KOPT-K1 (cell line): ENCODE measurements at regions not wholly inside any gene's neighbourhood (a gene's known extent, or its start where the extent isn't known, plus 50 kb on each side); places are given as distances from the start of the nearest gene placed in this dataset.
"Not testable (repeated sequence)": the region's sequence is repeated elsewhere in the genome, so short reads cannot be mapped to it uniquely, and the experiment has no call there.

ENCODE experiments used
- H3K27ac ChIP-seq: fragments of 200-600 bp; sonication (generic); 2 replicates; pipeline ENCODE4 v1.5.1; 2016; ENCODE audit warnings: antibody characterized with exemption, mild to moderate bottlenecking, low read depth, low read length; ENCODE audit not compliant: poor library complexity, severe bottlenecking
- H3K36me3 ChIP-seq: fragments of 200-600 bp; sonication (generic); 2 replicates; pipeline ENCODE4 v1.5.1; 2017; ENCODE audit warnings: antibody characterized with exemption, mild to moderate bottlenecking, low read length, moderate library complexity; ENCODE audit not compliant: insufficient read depth
- H3K9me3 ChIP-seq: fragments of 200-600 bp; sonication (generic); 2 replicates; pipeline ENCODE4 v1.5.1; 2017; ENCODE audit warnings: antibody characterized with exemption, low read length, mild to moderate bottlenecking; ENCODE audit not compliant: insufficient read depth, poor library complexity, severe bottlenecking

- H3K36me3 ChIP-seq = no peaks in the 10 kb centered on the region
- no peak overlapping the region for H3K27ac ChIP-seq
- no peaks in the 10 kb centered on the region for H3K9me3 ChIP-seq
Observed at GRCh38 chr3:152206243-152206760, 62.4 kb upstream of the MBNL1 start.

GRCh38 chr3:152208439-152208838, 60.3 kb upstream of the MBNL1 start:
- Histone ChIP-seq H3K36me3 (no peaks in the 10 kb centered on the region), H3K9me3 (no peaks in the 10 kb centered on the region), H3K27ac (no peak overlapping the region)

DNA sequence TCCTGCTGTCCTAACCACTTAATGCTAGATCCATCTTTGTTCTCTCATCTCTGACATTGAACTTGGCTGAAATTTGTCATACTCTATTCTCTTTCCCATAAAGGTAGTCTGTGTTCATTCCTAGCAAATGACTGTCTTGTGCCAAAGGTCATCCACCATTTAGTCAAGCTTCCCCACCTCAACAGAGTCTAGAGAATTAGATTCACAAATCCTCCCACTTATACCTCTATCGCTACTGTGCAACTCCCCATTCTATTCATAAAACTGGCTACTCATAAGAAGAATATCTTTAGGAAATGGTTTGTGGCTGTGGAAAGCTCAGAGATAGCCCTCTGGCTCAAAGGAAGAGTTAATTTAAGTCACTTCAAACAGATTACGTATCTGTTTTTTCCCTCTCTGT, 59.7 kb upstream of the MBNL1 start:
- Histone ChIP-seq H3K9me3 (no peaks in the 10 kb centered on the region), H3K36me3 (no peaks in the 10 kb centered on the region), H3K27ac (no peak overlapping the region)

DNA sequence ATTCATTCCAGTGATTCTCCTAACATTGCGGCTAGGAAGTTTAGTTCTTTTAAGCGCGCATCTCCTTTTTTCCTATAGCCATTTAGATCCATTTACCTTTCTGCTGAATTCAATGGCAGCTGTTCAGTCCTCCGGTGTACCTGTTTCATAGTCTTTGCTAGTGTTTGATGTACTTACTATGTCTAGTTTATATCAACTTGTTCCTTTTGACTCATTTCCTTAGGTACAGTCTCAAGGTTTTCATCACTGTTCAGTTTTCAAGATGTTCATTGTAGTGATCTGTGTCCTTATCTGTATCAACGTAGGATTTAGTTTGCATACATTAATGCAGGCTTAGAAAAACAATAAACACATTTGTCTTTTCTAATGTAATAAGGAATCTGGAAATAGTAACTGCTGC, 59.0 kb upstream of the MBNL1 start:
- Histone ChIP-seq H3K36me3 (no peaks in the 10 kb centered on the region), H3K9me3 (no peaks in the 10 kb centered on the region), H3K27ac (no peak overlapping the region)

DNA sequence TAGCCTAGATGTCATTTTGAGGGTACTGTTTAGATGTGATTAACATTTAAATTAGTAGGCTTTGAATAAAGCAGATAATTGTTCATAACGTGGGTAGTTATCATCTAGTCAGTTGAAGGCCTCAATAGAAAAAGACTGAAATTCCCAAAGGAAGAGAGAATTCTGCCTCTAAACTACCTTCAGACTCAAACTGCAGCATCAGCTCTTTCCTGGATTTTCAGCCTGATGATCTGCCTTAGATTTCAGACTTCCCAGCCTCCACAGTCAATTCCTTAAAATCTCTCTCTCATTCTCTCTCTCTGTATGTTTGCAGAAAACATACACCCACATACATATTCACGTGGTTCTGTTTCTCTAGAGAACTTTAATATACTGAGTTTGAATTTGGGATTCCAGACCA, 58.0 kb upstream of the MBNL1 start:
- no peak overlapping the region for H3K27ac ChIP-seq
- no peaks in the 10 kb centered on the region for H3K36me3 ChIP-seq
- H3K9me3 ChIP-seq = no peaks in the 10 kb centered on the region

DNA sequence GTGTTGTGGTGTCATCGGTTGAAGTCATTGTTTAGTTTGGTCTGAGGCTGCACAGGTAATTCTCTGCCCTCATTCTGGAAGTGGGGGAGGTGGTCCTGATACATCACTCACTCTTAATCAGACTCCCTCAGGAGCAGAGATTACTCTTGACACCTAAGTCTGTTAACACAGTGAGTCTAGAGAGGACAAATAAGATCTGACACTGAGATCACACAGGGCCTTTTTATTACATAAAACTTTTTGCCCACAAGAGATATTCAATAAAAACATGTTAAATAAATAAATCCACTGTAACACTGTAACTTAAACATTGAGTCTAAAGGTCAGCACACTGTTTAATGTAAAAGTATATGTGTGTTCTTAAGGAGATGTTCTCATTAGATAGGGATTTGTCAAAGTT, 57.1 kb upstream of the MBNL1 start:
- Histone ChIP-seq H3K36me3 (no peaks in the 10 kb centered on the region), H3K27ac (no peak overlapping the region), H3K9me3 (no peaks in the 10 kb centered on the region)

GRCh38 chr3:152213203-152213602, 55.5 kb upstream of the MBNL1 start:
- Histone ChIP-seq H3K27ac (peak overlapping the region; percentile 25), H3K9me3 (peaks cover 3% of the 10 kb centered on the region), H3K36me3 (no peaks in the 10 kb centered on the region)

DNA sequence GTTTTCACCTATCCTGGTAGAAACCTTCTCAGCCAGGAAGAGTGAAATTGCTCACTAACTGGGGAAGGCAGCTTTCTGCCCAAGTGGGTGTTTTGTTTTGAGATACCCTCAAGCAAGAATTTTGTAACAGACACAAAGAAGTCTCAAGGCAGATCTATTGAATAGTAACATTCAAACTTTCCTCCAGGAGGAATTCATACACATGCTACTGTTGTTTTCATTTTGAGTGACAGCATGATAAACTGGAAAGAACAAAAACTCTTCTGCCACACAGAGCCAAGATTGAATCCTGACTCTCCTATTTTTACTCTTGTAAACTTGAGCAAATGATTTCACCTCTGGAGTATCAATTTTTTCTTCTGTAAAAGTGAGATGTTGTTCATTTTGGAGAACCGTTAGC, 54.8 kb upstream of the MBNL1 start:
- H3K27ac ChIP-seq = no peak overlapping the region
- H3K9me3 ChIP-seq = peaks cover 3% of the 10 kb centered on the region
- H3K36me3 ChIP-seq = no peaks in the 10 kb centered on the region

DNA sequence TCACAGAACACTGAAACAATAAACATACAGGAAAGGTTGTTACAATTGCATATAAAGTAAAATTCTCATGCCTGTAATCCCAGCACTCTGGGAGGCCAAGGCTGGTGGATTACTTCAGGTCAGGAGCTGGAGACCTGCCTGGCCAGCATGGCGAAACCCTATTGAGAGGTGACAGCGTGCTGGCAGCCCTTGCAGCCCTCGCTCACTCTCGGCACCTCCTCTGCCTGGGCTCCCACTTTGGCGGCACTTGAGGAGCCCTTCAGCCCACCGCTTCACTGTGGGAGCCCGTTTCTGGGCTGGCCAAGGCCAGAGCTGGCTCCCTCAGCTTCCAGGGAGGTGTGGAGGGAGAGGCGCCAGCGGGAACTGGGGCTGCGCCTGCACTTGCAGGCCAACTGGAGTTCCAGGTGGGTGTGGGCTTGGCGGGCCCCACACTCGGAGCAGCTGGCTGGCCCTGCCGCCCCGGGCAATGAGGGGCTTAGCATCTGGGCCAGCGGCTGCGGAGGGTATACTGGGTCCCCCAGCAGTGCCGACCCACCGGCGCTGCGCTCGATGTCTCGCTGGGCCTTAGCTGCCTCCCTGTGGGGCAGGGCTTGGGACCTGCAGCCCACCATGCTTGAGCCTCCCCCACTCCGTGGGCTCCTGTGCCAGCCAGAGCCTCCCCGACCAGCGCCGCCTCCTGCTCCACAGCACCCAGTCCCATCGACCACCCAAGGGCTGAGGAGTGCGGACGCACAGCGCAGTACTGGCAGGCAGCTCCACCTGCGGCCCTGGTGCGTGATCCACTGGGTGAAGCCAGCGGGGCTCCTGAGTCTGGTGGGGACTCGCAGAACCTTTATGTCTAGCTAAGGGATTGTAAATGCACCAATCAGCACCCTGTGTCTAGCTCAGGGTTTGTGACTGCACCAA, 51.5 kb upstream of the MBNL1 start:
- not testable (repeated sequence) for H3K36me3 ChIP-seq, H3K9me3 ChIP-seq
- H3K27ac ChIP-seq = peak overlapping the region; percentile 67

DNA sequence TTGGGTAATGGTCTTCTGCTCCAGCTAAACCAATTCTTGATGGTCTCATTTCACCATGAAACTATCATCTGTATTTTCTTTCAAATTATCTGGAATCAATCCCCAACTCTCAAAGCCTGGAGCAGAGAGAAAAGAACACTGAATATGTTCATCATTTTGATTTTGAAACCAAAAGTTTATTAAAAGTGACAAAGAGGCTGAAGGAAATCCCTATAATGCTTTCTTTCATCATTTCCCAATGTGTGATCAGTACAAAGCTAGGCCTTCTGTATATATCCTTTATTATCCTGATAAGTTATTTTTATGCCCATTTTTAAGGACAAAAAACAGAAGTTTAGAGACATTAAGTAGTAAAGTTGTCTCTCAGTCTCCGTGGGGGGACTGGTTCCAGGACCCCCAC, 50.1 kb upstream of the MBNL1 start:
- no peaks in the 10 kb centered on the region for H3K36me3 ChIP-seq
- H3K9me3 ChIP-seq = peaks cover 3% of the 10 kb centered on the region
- peak overlapping the region; percentile 67 for H3K27ac ChIP-seq
